CD4-positive, alpha-beta memory T cell (primary cell): ENCODE measurements at regions not wholly inside any gene's neighbourhood (a gene's known extent, or its start where the extent isn't known, plus 50 kb on each side); places are given as distances from the start of the nearest gene placed in this dataset.

Experiments
- CTCF ChIA-PET: fragments of 350-600 bp; sonication (Branson Sonifier 250); formaldehyde crosslinking; loops from one replicate; lab custom pipeline; 2021; ENCODE audit warnings: inconsistent platforms; ENCODE audit not compliant: partially characterized antibody; lab: Charles Lee
- POLR2A ChIA-PET: fragments of 350-600 bp; sonication (Branson Sonifier 250); formaldehyde crosslinking; loops from one replicate; lab custom pipeline; 2021; ENCODE audit not compliant: partially characterized antibody; lab: Charles Lee
- DNase-seq, 5 donors: peaks; one replicate each; pipeline versions ENCODE4 v3.0.0 to v3.0.0-alpha.2; 2020 to 2022; ENCODE audit warnings: mixed read lengths in 1 of 5
- H3K27ac ChIP-seq: one replicate; pipeline ENCODE4 v1.7.0; 2013; ENCODE audit warnings: low read depth, low read length
- H3K27me3 ChIP-seq: 2 replicates; pipeline ENCODE4 v1.7.0; 2013; ENCODE audit warnings: mild to moderate bottlenecking, low read length, moderate library complexity; ENCODE audit not compliant: insufficient read depth
- H3K36me3 ChIP-seq: 2 replicates; pipeline ENCODE4 v1.7.0; 2013; ENCODE audit warnings: mild to moderate bottlenecking, low read length, moderate library complexity; ENCODE audit not compliant: insufficient read depth
- H3K4me1 ChIP-seq: 2 replicates; pipeline ENCODE4 v1.7.0; 2013; ENCODE audit warnings: mild to moderate bottlenecking, low read length, moderate library complexity; ENCODE audit not compliant: insufficient read depth
- H3K4me3 ChIP-seq, 2 donors: one replicate each; pipeline ENCODE4 v1.7.0; 2013; ENCODE audit warnings: low read length in 2 of 2, mild to moderate bottlenecking in 1 of 2
- H3K9me3 ChIP-seq, 2 donors: one replicate each; pipeline ENCODE4 v1.7.0; 2013; ENCODE audit warnings: low read length in 2 of 2, control low read depth in 1 of 2; ENCODE audit not compliant: control insufficient read depth in 1 of 2
- H3K27ac Mint-ChIP-seq, 7 donors: one replicate each; pipeline ENCODE4 v1.8.0; 2020 to 2021; ENCODE audit warnings: mixed read lengths in 7 of 7, mild to moderate bottlenecking in 6 of 7, inconsistent platforms in 3 of 7, moderate library complexity in 3 of 7
- H3K27me3 Mint-ChIP-seq, 2 donors: one replicate each; pipeline ENCODE4 v1.8.0; 2020 to 2021; ENCODE audit warnings: mixed read lengths in 2 of 2
- H3K36me3 Mint-ChIP-seq, 2 donors: one replicate each; pipeline ENCODE4 v1.8.0; 2020 to 2021; ENCODE audit warnings: mixed read lengths in 2 of 2, inconsistent platforms in 1 of 2, mild to moderate bottlenecking in 1 of 2
- H3K4me1 Mint-ChIP-seq, 4 donors: one replicate each; pipeline ENCODE4 v1.8.0; 2020 to 2021; ENCODE audit warnings: mixed read lengths in 4 of 4, mild to moderate bottlenecking in 1 of 4
- H3K4me3 Mint-ChIP-seq, 8 donors: one replicate each; pipeline ENCODE4 v1.8.0; 2020 to 2021; ENCODE audit warnings: mixed read lengths in 8 of 8, mild to moderate bottlenecking in 7 of 8, moderate library complexity in 6 of 8, inconsistent platforms in 3 of 8
- H3K9me3 Mint-ChIP-seq, 8 donors: one replicate each; pipeline ENCODE4 v1.8.0; 2020 to 2021; ENCODE audit warnings: mixed read lengths in 8 of 8, mild to moderate bottlenecking in 5 of 8, inconsistent platforms in 3 of 8, moderate library complexity in 1 of 8
- intact Hi-C: fragments of 100-400 bp; cut with micrococcal nuclease; formaldehyde crosslinking; loops from one replicate; pipeline ENCODE4 v1.15.1; 2023

GRCh38 chr11:13850231-13851005, 112.1 kb upstream of the SPON1 start:
- Histone ChIP-seq H3K27me3 (no peaks in the 10 kb centered on the region), H3K4me1 (peaks cover 4% of the 10 kb centered on the region), H3K27ac (no peak overlapping the region), H3K36me3 (no peaks in the 10 kb centered on the region), H3K4me3 (no peak overlapping the region), H3K9me3 (no peaks in the 10 kb centered on the region)
- Mint-ChIP-seq H3K4me3 (peak overlapping the region in 1 of 8 donors; percentile 21), H3K27me3 (peaks cover 6 to 9% of the 10 kb centered on the region in 2 donors), H3K9me3 (peaks cover 0 to 1% (median 0%) of the 10 kb centered on the region in 8 donors), H3K27ac (peak overlapping the region in 3 of 7 donors; percentile 43 to 53 (median 49)), H3K36me3 (no peaks in the 10 kb centered on the region), H3K4me1 (peaks cover 10 to 14% (median 13%) of the 10 kb centered on the region in 4 donors)
- DNase-seq, result no peak
- ChIA-PET CTCF (interaction anchor here (0.9 to 1.6 kb wide), 3 partner anchors 94 to 114 kb away, joined by 3 to 4 read pairs (median 3); no protein-coding TSS in a partner anchor), POLR2A (interaction anchor here (1.0 to 1.2 kb wide), 2 partner anchors 9 to 18 kb away, joined by 3 read pairs; no protein-coding TSS in a partner anchor)
- intact Hi-C loops, result no loop called here

DNA sequence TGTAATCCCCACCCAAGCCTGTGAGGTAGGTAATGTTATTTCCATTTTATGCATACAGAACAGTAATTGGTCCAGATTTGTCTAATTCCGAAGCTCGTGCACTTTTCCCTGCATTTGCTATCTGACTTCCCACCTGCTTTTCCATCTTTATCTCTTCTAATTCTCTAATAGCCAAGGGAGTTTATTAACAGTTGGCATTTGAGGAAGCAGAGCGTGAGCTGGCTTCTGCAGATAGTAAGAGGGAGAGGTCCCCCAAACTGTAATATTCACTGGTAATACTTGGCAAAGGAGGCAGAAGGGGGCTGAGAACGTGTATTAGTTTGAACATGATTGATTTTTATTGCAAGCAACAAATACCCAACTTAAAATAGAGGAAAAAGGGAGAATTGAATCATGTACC, 110.8 kb upstream of the SPON1 start:
- no peak overlapping the region for H3K27ac Mint-ChIP-seq

GRCh38 chr11:13852481-13852880, 110.0 kb upstream of the SPON1 start:
- no peak overlapping the region for H3K4me3 Mint-ChIP-seq
- Histone ChIP-seq H3K27ac (no peak overlapping the region), H3K36me3 (no peaks in the 10 kb centered on the region), H3K27me3 (no peaks in the 10 kb centered on the region), H3K9me3 (no peaks in the 10 kb centered on the region), H3K4me1 (peaks cover 4% of the 10 kb centered on the region), H3K4me3 (no peak overlapping the region)
- CTCF ChIA-PET, result no interaction called here
- POLR2A ChIA-PET, result interaction anchor here (1.1 to 1.6 kb wide), 2 partner anchors 12 to 16 kb away, joined by 3 to 4 read pairs; no protein-coding TSS in a partner anchor
- no peak for DNase-seq
- H3K27me3 Mint-ChIP-seq, result peaks cover 6 to 9% of the 10 kb centered on the region in 2 donors
- H3K9me3 Mint-ChIP-seq, result peaks cover 0 to 1% (median 0%) of the 10 kb centered on the region in 8 donors
- peaks cover 10 to 14% (median 13%) of the 10 kb centered on the region in 4 donors for H3K4me1 Mint-ChIP-seq
- intact Hi-C loops, result no loop called here
- H3K36me3 Mint-ChIP-seq, result no peaks in the 10 kb centered on the region
- H3K27ac Mint-ChIP-seq, result peak overlapping the region in 1 of 7 donors; percentile 19

More for the DNA sequence above, 110.8 kb upstream of the SPON1 start:
- H3K4me1 ChIP-seq, result peaks cover 4% of the 10 kb centered on the region
- Mint-ChIP-seq H3K9me3 (peaks cover 0 to 1% (median 0%) of the 10 kb centered on the region in 8 donors), H3K36me3 (no peaks in the 10 kb centered on the region), H3K27me3 (peaks cover 6 to 9% of the 10 kb centered on the region in 2 donors), H3K4me3 (no peak overlapping the region), H3K4me1 (peaks cover 10 to 14% (median 13%) of the 10 kb centered on the region in 4 donors)
- H3K27ac ChIP-seq, result no peak overlapping the region
- H3K27me3 ChIP-seq, result no peaks in the 10 kb centered on the region
- no peaks in the 10 kb centered on the region for H3K9me3 ChIP-seq
- CTCF ChIA-PET, result no interaction called here
- POLR2A ChIA-PET, result interaction anchor here (0.9 to 1.6 kb wide), 4 partner anchors 9 to 89 kb away, joined by 3 to 5 read pairs (median 4); no protein-coding TSS in a partner anchor
- H3K36me3 ChIP-seq, result no peaks in the 10 kb centered on the region
- intact Hi-C loops, result no loop called here
- no peak overlapping the region for H3K4me3 ChIP-seq
- no peak for DNase-seq

DNA sequence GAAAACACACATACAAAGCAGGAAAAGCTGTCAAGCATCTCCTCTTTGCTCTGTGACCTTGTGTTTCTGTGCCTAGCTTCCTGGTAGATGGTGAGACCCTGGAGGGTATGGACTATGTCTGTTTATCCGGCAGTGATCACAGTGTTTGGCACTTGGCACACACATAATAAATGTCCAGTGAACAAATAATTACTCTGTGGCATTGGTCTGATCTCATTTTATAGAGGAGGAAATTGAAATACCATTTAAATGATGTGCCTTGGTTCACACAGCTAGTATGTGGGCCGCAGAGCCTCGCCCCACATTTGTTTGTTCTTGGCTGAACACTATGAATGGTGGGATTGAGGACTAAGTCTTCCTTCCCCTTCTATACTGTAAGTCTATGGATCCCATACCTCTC, 104.7 kb upstream of the SPON1 start:
- Histone ChIP-seq H3K36me3 (no peaks in the 10 kb centered on the region), H3K9me3 (no peaks in the 10 kb centered on the region), H3K27me3 (no peaks in the 10 kb centered on the region), H3K27ac (no peak overlapping the region), H3K4me1 (peaks cover 23% of the 10 kb centered on the region), H3K4me3 (no peak overlapping the region)
- CTCF ChIA-PET, result interaction anchor here (1.1 to 5.1 kb wide), 4 partner anchors 12 to 291 kb away, joined by 3 to 22 read pairs (median 12); no protein-coding TSS in a partner anchor
- peaks cover 18 to 35% (median 29%) of the 10 kb centered on the region in 4 donors for H3K4me1 Mint-ChIP-seq
- no peak for DNase-seq
- POLR2A ChIA-PET, result interaction anchor here (1.8 to 2.5 kb wide), 3 partner anchors 11 to 106 kb away, joined by 6 to 9 read pairs (median 6); no protein-coding TSS in a partner anchor
- H3K27me3 Mint-ChIP-seq, result no peaks in the 10 kb centered on the region
- no peaks in the 10 kb centered on the region for H3K36me3 Mint-ChIP-seq
- H3K4me3 Mint-ChIP-seq, result no peak overlapping the region
- intact Hi-C loops, result no loop called here
- peaks cover 0 to 2% (median 0%) of the 10 kb centered on the region in 8 donors for H3K9me3 Mint-ChIP-seq
- H3K27ac Mint-ChIP-seq, result peak overlapping the region in 1 of 7 donors; percentile 87

DNA sequence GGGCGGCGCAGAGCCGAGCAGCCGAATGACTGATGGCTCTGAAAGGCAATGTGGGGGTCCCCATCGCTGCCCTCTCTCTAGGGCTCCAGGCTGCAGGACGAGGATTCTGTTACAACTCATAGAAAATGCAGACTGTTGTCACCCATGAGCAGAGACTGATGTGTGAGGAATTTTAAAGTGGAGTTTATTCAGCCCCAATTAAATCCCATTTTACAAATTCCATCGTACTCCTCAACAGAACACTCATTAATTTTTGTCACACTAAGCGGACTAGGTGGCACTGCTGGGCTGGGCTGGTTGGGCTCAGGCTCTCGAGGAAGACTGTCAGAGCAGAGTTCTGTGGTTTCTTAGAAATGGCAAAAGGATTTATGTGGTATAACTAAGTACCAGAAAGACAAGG, 102.6 kb upstream of the SPON1 start:
- peak in 4 of 5 donors; percentile 37 to 51 (median 47) for DNase-seq
- no peak overlapping the region for H3K27ac ChIP-seq
- Mint-ChIP-seq H3K27me3 (no peaks in the 10 kb centered on the region), H3K4me3 (peak overlapping the region in 3 of 8 donors; percentile 0 to 64 (median 9)), H3K27ac (peak overlapping the region in 6 of 7 donors; percentile 31 to 87 (median 56)), H3K4me1 (peaks cover 18 to 35% (median 32%) of the 10 kb centered on the region in 4 donors), H3K36me3 (no peaks in the 10 kb centered on the region), H3K9me3 (peaks cover 0 to 2% (median 0%) of the 10 kb centered on the region in 8 donors)
- ChIA-PET POLR2A (interaction anchor here (1.0 to 2.5 kb wide), 5 partner anchors 9 to 104 kb away, joined by 5 to 8 read pairs (median 6); partner anchors contain the start of gene SPON1), CTCF (interaction anchor here (0.9 to 5.1 kb wide), 9 partner anchors 22 to 391 kb away, joined by 3 to 30 read pairs (median 7); partner anchors contain the start of gene SPON1)
- no peaks in the 10 kb centered on the region for H3K36me3 ChIP-seq
- H3K4me1 ChIP-seq, result peaks cover 23% of the 10 kb centered on the region
- intact Hi-C loops, result loop anchor here (1.0 to 10.0 kb wide), 9 partner anchors 9 to 1035 kb away; partner anchors contain the start of genes CYP2R1 and FAR1
- H3K9me3 ChIP-seq, result no peaks in the 10 kb centered on the region
- H3K27me3 ChIP-seq, result no peaks in the 10 kb centered on the region
- no peak overlapping the region for H3K4me3 ChIP-seq

DNA sequence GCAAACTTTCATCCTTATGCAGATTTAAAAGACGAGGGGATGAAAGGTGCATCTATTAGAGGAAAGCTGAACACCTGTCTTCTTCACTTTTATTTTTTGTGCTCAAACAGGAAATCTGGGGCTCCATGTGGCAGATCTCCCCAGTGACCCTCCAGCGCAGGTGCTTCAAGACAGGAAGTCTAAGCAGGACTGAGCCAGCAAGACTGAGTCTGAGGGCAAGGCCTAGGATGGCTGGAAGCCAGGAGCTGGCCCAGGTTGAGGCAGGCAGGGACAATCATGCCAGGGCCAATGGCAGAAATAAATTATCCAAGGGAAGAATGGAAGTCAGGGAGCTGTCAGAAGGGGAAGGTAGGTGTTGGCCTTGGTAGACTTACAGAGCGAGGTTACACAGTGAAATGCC, 101.1 kb upstream of the SPON1 start:
- ChIA-PET POLR2A (interaction anchor here (0.7 to 2.0 kb wide), 7 partner anchors 10 to 103 kb away, joined by 3 to 9 read pairs (median 5); partner anchors contain the start of gene SPON1), CTCF (interaction anchor here (0.6 to 5.1 kb wide), 11 partner anchors 61 to 389 kb away, joined by 3 to 30 read pairs (median 5); partner anchors contain the start of gene SPON1)
- no peak overlapping the region for H3K4me3 ChIP-seq
- Mint-ChIP-seq H3K4me1 (peaks cover 18 to 35% (median 31%) of the 10 kb centered on the region in 4 donors), H3K9me3 (peaks cover 0 to 2% (median 0%) of the 10 kb centered on the region in 8 donors), H3K27me3 (no peaks in the 10 kb centered on the region), H3K4me3 (peak overlapping the region in 7 of 8 donors; percentile 2 to 64 (median 33)), H3K27ac (peak overlapping the region; percentile 37 to 90 (median 83)), H3K36me3 (no peaks in the 10 kb centered on the region)
- peaks cover 23% of the 10 kb centered on the region for H3K4me1 ChIP-seq
- no peaks in the 10 kb centered on the region for H3K36me3 ChIP-seq
- H3K27ac ChIP-seq, result no peak overlapping the region
- peak in 3 of 5 donors; percentile 16 to 25 (median 24) for DNase-seq
- intact Hi-C loops, result loop anchor here (2.0 to 10.0 kb wide), 4 partner anchors 79 to 1033 kb away; partner anchors contain the start of genes CYP2R1 and FAR1
- no peaks in the 10 kb centered on the region for H3K27me3 ChIP-seq
- no peaks in the 10 kb centered on the region for H3K9me3 ChIP-seq
